ENCODE measurements at regions not wholly inside any gene's neighbourhood (a gene's known extent, or its start where the extent isn't known, plus 50 kb on each side); places are given as distances from the start of the nearest gene placed in this dataset.

DNA sequence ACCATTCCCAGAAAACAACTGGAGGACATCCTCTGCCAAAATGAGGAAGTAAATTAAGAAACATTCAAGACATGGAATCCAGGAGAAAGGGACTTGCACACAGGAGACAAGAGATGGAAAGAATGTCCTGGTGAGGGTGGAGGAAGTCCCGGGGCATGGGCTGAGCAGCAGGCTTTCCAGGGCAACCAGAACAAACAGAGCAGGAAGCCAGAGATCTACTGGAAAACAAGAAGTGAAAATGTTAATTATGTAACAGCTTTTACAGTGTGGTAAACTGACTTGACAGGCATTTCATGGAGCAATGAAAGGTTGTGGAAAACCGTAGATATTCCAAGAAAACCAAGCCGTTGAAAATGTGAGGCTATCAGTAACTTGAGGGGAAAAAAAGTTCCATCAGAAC, 55.2 kb upstream of the ZNF746 start:
- Histone ChIP-seq H3K79me2 (ENCODE audit: insufficient read depth) (no peaks in the 10 kb centered on the region), H3K4me1 (ENCODE audit: control insufficient read depth in 1 of 2, insufficient read depth in 2 of 2, low read depth in 1 of 2, low read length in 1 of 2) (no peaks in the 10 kb centered on the region), H3K4me2 (no peak overlapping the region), H3K27ac (ENCODE audit: low read depth in 2 of 2, low read length in 1 of 2) (no peak overlapping the region), H3K9ac (no peak overlapping the region), H3F3A (replicated peaks; ENCODE audit: insufficient read depth) (no peaks in the 10 kb centered on the region), H3K9me2 (no peaks in the 10 kb centered on the region), H3K9me3 (no peaks in the 10 kb centered on the region), H3K27me3 (ENCODE audit: insufficient read depth) (no peaks in the 10 kb centered on the region), H3K36me3 (replicated peaks in 1 of 2; ENCODE audit: control insufficient read depth in 1 of 2, insufficient read depth in 2 of 2, low read length in 1 of 2) (peaks cover 65 to 66% of the 10 kb centered on the region in 2 experiments), H2AFZ (ENCODE audit: low read depth) (no peak overlapping the region), H3K4me3 (ENCODE audit: low read depth in 2 of 2, low read length in 1 of 2) (no peak overlapping the region), H4K20me1 (ENCODE audit: insufficient read depth) (no peaks in the 10 kb centered on the region)
- ChIA-PET POLR2A (no interaction called here), CTCF (no interaction called here)
- TF ChIP-seq RXRA (IDR thresholded peaks at IDR 0.05; ENCODE audit: borderline replicate concordance, low read depth) (no peak), TAF1 (IDR thresholded peaks at IDR 0.05; ENCODE audit: borderline replicate concordance, low read depth, low read length) (no peak), SIN3A (IDR thresholded peaks at IDR 0.05; ENCODE audit: borderline replicate concordance, low read depth, low read length) (no peak), GABPA (IDR thresholded peaks at IDR 0.05; ENCODE audit: low read depth) (no peak), YY1 (IDR thresholded peaks at IDR 0.05; ENCODE audit: low read depth) (no peak), TCF12 (IDR thresholded peaks at IDR 0.05) (no peak), CHD2 (IDR thresholded peaks at IDR 0.05; ENCODE audit: low read length, partially characterized antibody) (no peak)
- WGBS (ENCODE audit: low lambda C conversion rate) = 97% methylated on average over 3 of the region's 3 CpGs
- no peak for DNase-seq
